ENCODE measurements at regions not wholly inside any gene's neighbourhood (a gene's known extent, or its start where the extent isn't known, plus 50 kb on each side); places are given as distances from the start of the nearest gene placed in this dataset.
"Not testable (repeated sequence)": the region's sequence is repeated elsewhere in the genome, so short reads cannot be mapped to it uniquely, and the experiment has no call there.

DNA sequence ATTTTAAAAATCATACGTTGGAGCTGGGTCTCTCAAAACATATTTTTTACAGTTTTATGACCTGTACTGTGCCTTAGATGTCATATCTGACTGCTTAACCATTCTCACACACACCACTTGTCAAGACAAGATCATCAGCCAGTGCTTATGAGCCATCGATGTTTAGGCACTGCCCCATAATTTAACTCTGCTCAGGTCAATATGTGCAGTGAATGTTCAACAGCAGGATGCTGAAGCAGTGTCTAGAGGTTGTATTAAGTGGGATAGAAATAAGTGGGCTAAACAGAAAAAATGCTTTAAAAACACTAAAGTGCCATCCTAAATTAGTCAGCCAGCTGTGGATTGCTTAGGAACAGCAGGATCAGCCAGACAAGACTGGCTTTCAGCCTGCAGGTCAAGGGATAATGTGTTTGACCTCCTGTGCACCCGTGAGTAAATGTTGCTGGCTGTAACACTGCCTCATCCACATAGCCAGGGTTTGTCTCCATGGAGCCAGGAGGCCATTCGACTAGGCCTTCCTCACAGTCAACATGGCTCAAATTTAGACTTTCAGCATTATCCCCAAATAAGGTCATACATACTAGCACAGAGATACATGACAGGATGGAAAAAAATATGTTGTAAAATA, 139.0 kb upstream of the NXPH2 start:
- DNase-seq, result no peak

DNA sequence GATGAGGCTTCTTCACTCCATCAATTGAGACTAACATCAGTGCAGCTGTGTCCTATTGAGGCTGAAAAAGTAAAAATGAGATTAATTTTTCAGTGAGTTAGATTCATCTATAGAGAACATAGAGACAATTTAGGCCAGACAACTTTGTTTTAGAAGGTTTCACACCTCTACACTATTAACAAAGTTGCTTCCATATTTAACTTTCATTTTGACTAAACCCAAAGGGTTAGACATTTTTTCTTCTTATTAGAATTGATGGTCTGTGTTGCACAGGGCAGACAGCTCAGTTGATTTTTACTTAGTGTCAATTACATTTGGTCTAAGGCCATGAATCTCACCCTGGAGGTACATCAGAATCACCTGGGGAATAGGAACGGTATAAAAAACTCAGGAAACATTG, 130.2 kb upstream of the NXPH2 start:
- DNase-seq, result no peak

GRCh38 chr2:138906549-138906948, 126.4 kb upstream of the NXPH2 start:
- no peak for DNase-seq

DNA sequence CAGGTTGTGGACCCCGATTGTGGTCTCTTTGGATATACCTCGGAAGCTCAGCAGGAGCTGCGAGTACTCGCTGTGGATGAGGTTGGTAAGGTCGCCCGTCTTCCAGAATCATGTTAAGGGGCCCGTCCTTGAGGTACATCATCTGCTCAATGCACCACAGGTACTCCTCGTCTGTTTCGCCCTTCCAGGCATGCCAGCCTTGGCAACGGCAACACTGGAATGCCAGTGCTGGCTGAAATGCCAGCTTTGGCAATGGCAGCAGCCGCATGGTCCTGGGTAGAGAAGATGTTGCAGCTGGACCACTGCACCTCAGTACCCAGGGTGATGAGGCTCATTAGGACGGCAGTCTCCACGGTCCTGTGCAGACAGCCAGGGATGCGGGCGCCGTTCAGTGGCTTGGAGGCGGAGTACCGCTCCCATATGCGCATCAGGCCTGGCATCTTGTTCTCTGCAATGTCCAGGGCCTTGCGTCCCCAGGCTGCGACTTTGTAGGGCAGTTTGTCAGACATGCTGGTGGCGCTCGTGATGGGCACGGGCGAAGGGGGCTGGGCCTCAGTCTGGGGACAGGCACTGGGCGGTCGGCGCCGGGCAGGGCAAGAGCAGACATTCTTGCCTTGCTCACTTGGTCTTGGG, 122.2 kb upstream of the NXPH2 start:
- no peak for DNase-seq

- no peak for DNase-seq
These were observed 121.3 kb upstream of the NXPH2 start for GRCh38 chr2:138901530-138901929.

DNA sequence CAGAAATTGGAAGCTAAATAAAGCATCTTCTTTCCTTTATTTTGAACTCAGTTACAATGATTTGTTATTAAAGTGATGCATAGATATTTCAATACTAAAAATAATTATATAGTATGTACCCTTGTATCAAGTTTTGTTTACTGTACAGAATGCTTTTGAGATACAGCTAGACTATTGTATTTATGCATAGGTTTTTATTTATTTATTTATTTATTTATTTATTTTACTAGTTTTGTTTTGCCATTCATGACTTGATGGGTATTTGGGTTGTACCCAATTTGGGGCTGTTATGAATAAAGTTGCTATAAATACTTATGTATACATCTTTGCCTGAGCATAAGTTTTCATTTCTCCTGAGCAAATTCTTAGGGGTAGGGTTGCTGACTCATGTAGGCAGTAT, 118.7 kb upstream of the NXPH2 start:
- no peak for DNase-seq

GRCh38 chr2:138897274-138897673, 117.1 kb upstream of the NXPH2 start:
- no peak for DNase-seq

- no peak for DNase-seq
These were observed 113.6 kb upstream of the NXPH2 start for GRCh38 chr2:138893746-138894145.

DNA sequence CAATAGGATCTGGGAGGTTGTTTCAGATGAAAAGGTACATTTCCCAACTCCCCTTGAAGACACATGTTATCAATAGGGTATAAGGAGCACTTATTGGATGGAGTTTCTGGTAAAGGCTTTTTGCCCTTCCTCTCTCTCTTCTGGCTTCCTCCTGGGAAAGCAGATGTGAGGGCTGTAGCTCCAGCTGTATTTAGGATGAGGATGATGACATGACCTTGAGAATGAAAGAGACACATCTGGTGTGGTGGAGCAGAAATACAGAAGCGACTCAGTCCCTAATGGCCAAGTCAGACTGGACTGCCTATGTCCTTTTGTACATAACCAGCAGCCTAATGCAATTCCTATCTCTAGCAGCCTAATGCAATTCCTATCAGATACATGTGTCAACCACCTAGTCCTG, 100.9 kb upstream of the NXPH2 start:
- no peak for DNase-seq

DNA sequence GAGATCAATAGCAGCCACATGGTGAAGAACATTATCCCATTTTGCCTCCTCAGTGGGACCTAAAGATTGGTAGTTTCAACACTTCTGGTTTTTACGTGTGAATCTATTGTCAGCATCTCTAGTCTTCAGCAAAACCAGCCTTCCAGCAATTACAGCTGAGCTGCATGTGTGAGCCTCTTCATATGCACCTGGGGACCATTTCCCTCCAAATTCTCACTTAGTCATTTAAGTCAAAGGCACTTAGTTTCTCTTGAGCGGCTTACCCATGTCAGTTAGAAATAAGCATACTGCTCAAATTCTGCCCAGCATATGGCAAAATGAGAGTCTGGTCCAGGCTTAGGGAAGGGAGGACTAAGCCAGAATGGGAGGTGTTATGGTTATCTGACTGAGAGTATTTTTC, 99.7 kb upstream of the NXPH2 start:
- DNase-seq, result no peak

DNA sequence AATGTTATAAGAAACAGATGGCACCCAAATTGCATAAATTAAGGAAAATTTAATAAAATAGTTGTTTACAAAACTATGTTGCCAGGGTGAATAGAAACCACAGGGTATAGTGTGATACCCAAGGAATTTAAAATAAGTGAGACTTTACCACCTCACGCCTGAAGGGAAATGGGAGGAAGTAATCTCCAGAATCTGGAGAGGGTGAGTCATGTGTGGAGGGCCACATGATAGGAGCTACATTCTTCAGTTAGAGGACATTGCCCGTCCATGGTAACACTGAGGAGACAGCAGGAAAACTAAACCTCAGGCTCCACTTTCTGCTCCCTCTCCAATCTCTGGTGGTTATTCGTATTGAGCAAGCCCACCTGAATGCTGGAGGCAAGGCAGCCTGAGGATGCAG, 97.2 kb upstream of the NXPH2 start:
- DNase-seq, result no peak

- no peak for DNase-seq
These were observed 94.1 kb upstream of the NXPH2 start for GRCh38 chr2:138874251-138874650.

DNA sequence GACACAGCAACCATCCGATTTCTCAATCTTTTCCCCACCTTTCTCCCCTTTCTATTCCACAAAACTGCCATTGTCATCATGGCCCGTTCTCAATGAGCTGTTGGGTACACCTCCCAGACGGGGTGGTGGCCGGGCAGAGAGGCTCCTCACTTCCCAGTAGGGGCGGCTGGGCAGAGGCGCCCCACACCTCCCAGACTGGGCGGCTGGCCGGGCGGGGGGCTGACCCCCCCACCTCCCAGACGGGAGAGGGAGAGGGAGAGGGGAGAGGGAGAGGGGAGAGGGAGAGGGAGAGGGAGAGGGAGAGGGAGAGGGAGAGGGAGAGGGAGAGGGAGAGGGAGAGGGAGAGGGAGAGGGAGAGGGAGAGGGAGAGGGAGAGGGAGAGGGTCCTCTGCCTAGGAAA, 91.9 kb upstream of the NXPH2 start:
- not testable (repeated sequence) for DNase-seq

DNA sequence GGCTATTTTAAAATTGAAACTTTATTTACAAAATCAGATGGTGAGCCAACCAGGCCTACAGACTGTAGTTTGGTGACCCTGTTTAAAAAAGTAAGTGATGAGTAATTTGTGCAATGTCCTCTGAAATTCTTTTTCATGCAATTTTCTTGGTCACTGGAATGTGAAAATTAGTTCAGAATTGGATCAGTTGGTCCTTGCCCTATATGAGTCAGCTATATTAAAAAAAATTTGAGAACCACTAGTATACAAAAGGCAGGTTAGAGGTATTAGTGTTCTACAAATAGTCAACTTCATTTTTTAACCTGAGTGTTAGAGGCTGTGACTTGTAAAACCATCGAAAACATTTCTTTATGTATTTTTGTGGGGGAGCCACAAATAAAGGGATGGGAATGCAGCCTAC, 91.1 kb upstream of the NXPH2 start:
- no peak for DNase-seq

GRCh38 chr2:138867341-138867740, 87.2 kb upstream of the NXPH2 start:
- DNase-seq, result no peak

- no peak for DNase-seq
These were observed 86.6 kb upstream of the NXPH2 start for GRCh38 chr2:138866797-138867196.

DNA sequence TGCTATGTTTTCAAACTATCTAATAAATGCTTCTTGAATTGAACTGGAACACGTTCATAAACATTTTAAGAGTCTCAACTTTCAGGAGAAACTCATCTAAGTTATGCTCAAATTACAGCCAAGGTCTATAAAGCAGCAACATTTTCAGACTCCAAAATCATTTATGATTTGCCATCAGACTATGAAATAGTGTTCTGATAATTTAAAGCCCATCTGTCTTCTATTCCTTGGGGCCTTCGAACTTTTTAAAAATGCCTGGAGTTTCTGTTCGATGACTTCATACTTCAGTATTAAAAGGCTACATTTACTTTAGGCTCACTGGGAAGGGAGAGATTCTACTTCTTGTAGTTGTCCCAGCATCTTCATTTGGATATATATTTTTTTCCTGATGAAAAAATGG, 73.6 kb upstream of the NXPH2 start:
- DNase-seq, result no peak

DNA sequence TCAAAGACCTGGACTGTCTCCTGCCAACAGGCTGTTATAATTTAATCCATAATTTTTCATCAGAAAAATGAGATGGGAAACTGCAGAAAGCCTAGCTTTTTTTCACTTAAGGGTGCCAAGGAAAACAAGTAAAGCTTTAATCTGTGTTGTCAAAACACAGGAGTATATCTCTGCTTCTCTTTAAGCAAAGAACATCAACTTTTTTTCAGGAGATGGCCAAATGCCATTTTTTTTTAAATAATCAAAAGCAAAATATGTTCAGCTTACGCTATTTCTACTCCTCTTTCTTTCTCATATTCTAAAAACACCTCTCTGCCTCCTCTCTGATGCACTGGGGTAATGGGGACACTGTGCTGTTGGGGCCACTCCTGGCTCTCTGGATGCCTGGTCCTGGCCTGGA, 73.1 kb upstream of the NXPH2 start:
- DNase-seq, result no peak

DNA sequence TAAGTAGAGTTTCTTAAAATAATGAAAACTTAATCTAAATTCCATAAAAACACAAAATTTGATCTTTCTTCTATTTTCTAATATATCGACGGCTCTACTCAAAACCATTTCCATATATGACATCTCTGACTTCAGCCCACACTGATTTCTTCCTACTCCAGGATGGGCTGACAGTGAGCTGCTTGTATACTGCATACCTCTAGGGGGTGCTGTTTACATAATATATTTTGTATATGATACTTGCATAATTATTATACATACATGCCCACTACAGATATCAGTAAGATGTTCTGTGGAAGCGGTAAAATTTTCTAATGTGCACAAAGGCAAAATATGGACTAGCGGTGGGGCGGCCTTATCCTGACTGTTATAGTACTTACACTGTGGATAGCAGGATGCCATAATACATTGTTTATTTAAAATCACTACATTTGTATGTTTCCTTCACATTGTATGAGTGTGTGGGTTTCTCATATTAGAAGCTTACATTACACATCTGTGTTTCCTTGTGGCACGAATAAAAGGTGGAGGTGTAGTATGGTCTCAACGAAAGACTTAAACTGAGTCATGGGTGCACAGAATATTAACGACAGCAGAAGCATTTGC, 66.1 kb upstream of the NXPH2 start:
- DNase-seq, result no peak

DNA sequence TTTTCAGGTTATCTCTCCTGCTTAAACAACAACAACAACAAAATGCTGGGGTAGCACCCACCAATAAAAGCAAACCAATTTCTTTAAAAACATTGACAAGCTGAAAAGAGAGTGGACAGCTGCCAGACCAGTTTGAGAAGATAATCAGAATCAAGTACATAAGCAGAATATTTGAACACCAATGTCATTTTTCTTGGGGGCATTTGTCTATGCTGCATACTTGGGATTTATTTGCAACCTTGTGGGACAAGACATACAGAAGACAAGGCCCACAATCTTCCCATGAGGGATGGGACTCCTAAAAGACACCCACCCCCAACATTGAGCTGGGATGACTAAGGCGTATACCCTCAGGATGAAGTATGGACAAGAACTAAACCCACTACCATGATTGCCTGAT, 62.2 kb upstream of the NXPH2 start:
- no peak for DNase-seq

DNA sequence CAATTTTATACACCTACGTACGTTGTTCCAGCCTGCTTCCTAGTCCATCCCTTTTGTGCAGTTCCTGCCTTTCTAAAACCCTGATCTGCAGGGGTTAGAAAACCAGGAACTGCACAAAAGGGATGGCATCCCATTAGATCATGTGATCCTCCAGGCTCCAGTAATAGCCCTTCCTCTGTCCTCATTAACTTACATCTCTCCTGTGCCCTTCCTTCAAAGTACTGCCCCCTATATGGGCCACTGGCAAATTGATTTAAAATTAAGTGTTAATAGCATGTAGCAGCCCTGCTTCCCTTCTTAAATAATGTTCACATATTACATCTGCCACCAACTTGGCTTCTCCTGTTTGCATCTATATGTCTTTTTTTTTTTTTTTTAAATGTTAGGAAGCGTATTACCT, 61.3 kb upstream of the NXPH2 start:
- DNase-seq, result no peak

- DNase-seq, result no peak
These were observed 58.8 kb upstream of the NXPH2 start for GRCh38 chr2:138838851-138839620.

DNA sequence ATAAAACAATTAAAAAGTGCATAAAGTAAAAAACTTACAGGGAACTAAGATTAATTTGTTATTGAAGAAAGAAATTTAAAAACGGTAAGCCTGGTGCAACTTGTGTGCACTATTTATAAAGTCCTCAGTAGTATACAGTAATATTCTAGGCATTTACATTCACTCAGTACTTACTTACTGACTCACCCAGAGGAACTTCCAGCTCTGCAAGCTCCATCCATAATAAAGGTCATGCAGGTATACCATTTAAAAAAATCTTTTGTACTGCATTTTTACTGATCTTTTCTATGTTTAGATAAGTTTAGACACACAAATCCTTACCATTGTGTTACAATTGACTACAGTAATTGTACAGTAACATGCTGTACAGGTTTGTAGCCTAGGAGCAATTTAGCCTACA, 51.5 kb upstream of the NXPH2 start:
- DNase-seq, result no peak

DNA sequence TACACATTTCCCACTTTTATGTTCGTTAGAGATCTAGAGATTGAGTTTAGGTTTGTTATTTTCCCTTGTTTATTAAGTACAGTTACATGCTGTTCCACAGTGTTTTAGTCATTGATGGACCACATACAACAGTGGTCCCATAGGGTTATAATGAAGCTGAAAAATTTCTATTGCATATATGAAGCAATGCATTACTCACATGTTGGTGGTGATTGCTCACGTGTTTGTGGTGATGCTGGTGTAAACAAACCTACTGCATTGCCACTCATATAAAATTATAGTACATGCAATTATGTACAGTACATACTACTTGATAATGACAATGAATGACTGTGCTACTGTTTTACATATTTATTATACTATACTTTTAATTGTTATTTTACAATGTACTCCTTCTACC, 51.0 kb upstream of the NXPH2 start:
- DNase-seq, result no peak

All from occipital lobe (tissue), 1 donor.